Effector memory CD4-positive, alpha-beta T cell (primary cell): ENCODE measurements at regions not wholly inside any gene's neighbourhood (a gene's known extent, or its start where the extent isn't known, plus 50 kb on each side); places are given as distances from the start of the nearest gene placed in this dataset.

Source experiments
- DNase-seq, 3 donors: peaks; one replicate each; pipeline ENCODE4 v3.0.0-alpha.2; 2020
- H3K27ac ChIP-seq: 2 replicates; pipeline ENCODE4 v1.7.0; 2013; ENCODE audit warnings: mild to moderate bottlenecking, low read length, moderate library complexity; ENCODE audit not compliant: insufficient read depth, poor library complexity, severe bottlenecking
- H3K27me3 ChIP-seq: replicated peaks from 2 replicates; pipeline ENCODE4 v1.7.0; 2013; ENCODE audit warnings: mild to moderate bottlenecking, low read length; ENCODE audit not compliant: insufficient read depth, control insufficient read depth, poor library complexity, severe bottlenecking
- H3K36me3 ChIP-seq: 2 replicates; pipeline ENCODE4 v1.7.0; 2013; ENCODE audit warnings: mild to moderate bottlenecking, low read length, moderate library complexity; ENCODE audit not compliant: control insufficient read depth, insufficient read depth
- H3K4me1 ChIP-seq: 2 replicates; pipeline ENCODE4 v1.7.0; 2013; ENCODE audit warnings: low read length, mild to moderate bottlenecking; ENCODE audit not compliant: control insufficient read depth, insufficient read depth, poor library complexity, severe bottlenecking
- H3K4me3 ChIP-seq: 2 replicates; pipeline ENCODE4 v1.7.0; 2013; ENCODE audit warnings: low read length, low read depth, mild to moderate bottlenecking; ENCODE audit not compliant: insufficient read depth, poor library complexity, severe bottlenecking
- H3K9me3 ChIP-seq: 2 replicates; pipeline ENCODE4 v1.7.0; 2013; ENCODE audit warnings: mild to moderate bottlenecking, low read length, moderate library complexity; ENCODE audit not compliant: control insufficient read depth

GRCh38 chr10:2225609-2226008, 488.3 kb upstream of the ADARB2 start:
- no peak overlapping the region for H3K4me3 ChIP-seq
- DNase-seq = no peak

GRCh38 chr10:2223548-2224320, 486.4 kb upstream of the ADARB2 start:
- no peaks in the 10 kb centered on the region for H3K9me3 ChIP-seq
- H3K27me3 ChIP-seq = no peaks in the 10 kb centered on the region
- H3K4me1 ChIP-seq = no peaks in the 10 kb centered on the region
- no peak for DNase-seq
- H3K4me3 ChIP-seq = no peak overlapping the region
- no peak overlapping the region for H3K27ac ChIP-seq
- no peaks in the 10 kb centered on the region for H3K36me3 ChIP-seq

More at GRCh38 chr10:2225609-2226008, 488.3 kb upstream of the ADARB2 start:
- Histone ChIP-seq H3K36me3 (no peaks in the 10 kb centered on the region), H3K27ac (no peak overlapping the region), H3K4me1 (no peaks in the 10 kb centered on the region), H3K27me3 (no peaks in the 10 kb centered on the region), H3K9me3 (no peaks in the 10 kb centered on the region)

- H3K36me3 ChIP-seq = no peaks in the 10 kb centered on the region
- DNase-seq = no peak
Observed at GRCh38 chr10:2222631-2223030, 485.3 kb upstream of the ADARB2 start.

GRCh38 chr10:2214805-2215204, 477.5 kb upstream of the ADARB2 start:
- DNase-seq = no peak
- Histone ChIP-seq H3K27me3 (no peaks in the 10 kb centered on the region), H3K9me3 (no peaks in the 10 kb centered on the region), H3K27ac (no peak overlapping the region), H3K4me1 (no peaks in the 10 kb centered on the region), H3K4me3 (no peak overlapping the region), H3K36me3 (no peaks in the 10 kb centered on the region)

More at GRCh38 chr10:2222631-2223030, 485.3 kb upstream of the ADARB2 start:
- Histone ChIP-seq H3K4me3 (no peak overlapping the region), H3K27ac (no peak overlapping the region), H3K4me1 (no peaks in the 10 kb centered on the region), H3K27me3 (no peaks in the 10 kb centered on the region), H3K9me3 (no peaks in the 10 kb centered on the region)

GRCh38 chr10:2214092-2214491, 476.8 kb upstream of the ADARB2 start:
- H3K27ac ChIP-seq = no peak overlapping the region
- H3K27me3 ChIP-seq = no peaks in the 10 kb centered on the region
- DNase-seq = no peak
- no peaks in the 10 kb centered on the region for H3K9me3 ChIP-seq
- no peak overlapping the region for H3K4me3 ChIP-seq
- H3K36me3 ChIP-seq = no peaks in the 10 kb centered on the region
- no peaks in the 10 kb centered on the region for H3K4me1 ChIP-seq

- Histone ChIP-seq H3K27me3 (no peaks in the 10 kb centered on the region), H3K4me1 (no peaks in the 10 kb centered on the region), H3K4me3 (no peak overlapping the region), H3K27ac (no peak overlapping the region), H3K36me3 (no peaks in the 10 kb centered on the region), H3K9me3 (no peaks in the 10 kb centered on the region)
- DNase-seq = no peak
Observed at GRCh38 chr10:2212244-2212834, 475.0 kb upstream of the ADARB2 start.

- Histone ChIP-seq H3K27me3 (no peaks in the 10 kb centered on the region), H3K9me3 (no peaks in the 10 kb centered on the region), H3K4me3 (no peak overlapping the region), H3K36me3 (no peaks in the 10 kb centered on the region), H3K27ac (no peak overlapping the region), H3K4me1 (no peaks in the 10 kb centered on the region)
- DNase-seq = no peak
Observed at GRCh38 chr10:2210088-2210487, 472.8 kb upstream of the ADARB2 start.

GRCh38 chr10:2208106-2208505, 470.8 kb upstream of the ADARB2 start:
- H3K27me3 ChIP-seq = no peaks in the 10 kb centered on the region
- no peaks in the 10 kb centered on the region for H3K4me1 ChIP-seq
- no peak overlapping the region for H3K27ac ChIP-seq
- H3K4me3 ChIP-seq = no peak overlapping the region
- H3K36me3 ChIP-seq = no peaks in the 10 kb centered on the region
- H3K9me3 ChIP-seq = no peaks in the 10 kb centered on the region
- no peak for DNase-seq

- Histone ChIP-seq H3K27me3 (no peaks in the 10 kb centered on the region), H3K27ac (no peak overlapping the region)
Observed at GRCh38 chr10:2207246-2207922, 470.1 kb upstream of the ADARB2 start.

GRCh38 chr10:2205406-2205805, 468.1 kb upstream of the ADARB2 start:
- Histone ChIP-seq H3K4me1 (no peaks in the 10 kb centered on the region), H3K9me3 (no peaks in the 10 kb centered on the region), H3K27me3 (no peaks in the 10 kb centered on the region), H3K4me3 (no peak overlapping the region), H3K36me3 (no peaks in the 10 kb centered on the region), H3K27ac (no peak overlapping the region)
- DNase-seq = no peak

More at GRCh38 chr10:2207246-2207922, 470.1 kb upstream of the ADARB2 start:
- no peak for DNase-seq
- Histone ChIP-seq H3K36me3 (no peaks in the 10 kb centered on the region), H3K4me1 (no peaks in the 10 kb centered on the region), H3K9me3 (no peaks in the 10 kb centered on the region), H3K4me3 (no peak overlapping the region)
